ENCODE measurements at regions not wholly inside any gene's neighbourhood (a gene's known extent, or its start where the extent isn't known, plus 50 kb on each side); places are given as distances from the start of the nearest gene placed in this dataset.
"Not testable (repeated sequence)": the region's sequence is repeated elsewhere in the genome, so short reads cannot be mapped to it uniquely, and the experiment has no call there.

DNA sequence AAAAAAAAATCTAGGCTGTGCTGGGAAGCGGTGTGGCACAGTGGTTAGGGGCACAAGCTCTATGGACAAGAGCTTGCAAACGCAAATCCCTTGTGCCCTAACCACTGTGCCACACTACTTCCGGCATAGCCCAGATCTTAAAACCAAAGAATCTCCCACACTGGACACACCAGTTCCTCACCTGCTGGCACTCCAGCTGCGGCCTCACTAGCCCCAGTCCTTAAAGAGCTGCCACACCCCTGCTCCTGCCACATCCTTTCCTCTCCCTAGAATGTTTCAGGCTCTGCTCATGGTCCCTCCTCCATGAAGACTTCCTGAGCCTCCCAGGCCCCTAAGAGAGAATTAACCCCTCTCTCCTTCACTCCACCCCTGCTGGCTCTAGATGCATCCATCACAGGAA is 71.8 kb upstream of the SRSF6 start:
- ATAC-seq: no peak
- POLR2A ChIA-PET: no interaction called here
- Mint-ChIP-seq H3K27me3 (peaks cover 18% of the 10 kb centered on the region), H3K27ac (no peak overlapping the region), H3K36me3 (ENCODE audit: low read depth) (no peaks in the 10 kb centered on the region), H3K9me3 (ENCODE audit: low read depth) (no peaks in the 10 kb centered on the region), H3K4me3 (no peak overlapping the region), H3K4me1 (peaks cover 7% of the 10 kb centered on the region)
- no peak for DNase-seq
- CTCF ChIA-PET: no interaction called here
- intact Hi-C loops (cut with DNase I, micrococcal nuclease): no loop called here

- Mint-ChIP-seq H3K9me3 (ENCODE audit: low read depth) (no peaks in the 10 kb centered on the region), H3K27ac (no peak overlapping the region), H3K4me3 (no peak overlapping the region), H3K27me3 (peaks cover 21% of the 10 kb centered on the region), H3K36me3 (ENCODE audit: low read depth) (no peaks in the 10 kb centered on the region), H3K4me1 (peaks cover 7% of the 10 kb centered on the region)
- DNase-seq: no peak
- ChIA-PET CTCF (no interaction called here), POLR2A (no interaction called here)
- no peak for ATAC-seq
- intact Hi-C loops (cut with DNase I, micrococcal nuclease): no loop called here
These were observed 73.4 kb upstream of the SRSF6 start for GRCh38 chr20:43384101-43384940.

GRCh38 chr20:43383026-43383795 is 74.5 kb upstream of the SRSF6 start:
- DNase-seq (no peak), ATAC-seq (no peak)
- no peak overlapping the region for H3K27ac Mint-ChIP-seq
- ChIA-PET POLR2A (no interaction called here), CTCF (interaction anchor here (0.6 kb wide), 1 partner anchor 58 kb away, joined by 4 read pairs; no protein-coding TSS in a partner anchor)
- H3K4me1 Mint-ChIP-seq: peaks cover 4% of the 10 kb centered on the region
- no peak overlapping the region for H3K4me3 Mint-ChIP-seq
- H3K9me3 Mint-ChIP-seq (ENCODE audit: low read depth): no peaks in the 10 kb centered on the region
- peaks cover 24% of the 10 kb centered on the region for H3K27me3 Mint-ChIP-seq
- intact Hi-C loops (cut with DNase I, micrococcal nuclease): no loop called here
- H3K36me3 Mint-ChIP-seq (ENCODE audit: low read depth): no peaks in the 10 kb centered on the region

- CTCF ChIA-PET; H3K4me1 Mint-ChIP-seq; H3K9me3 Mint-ChIP-seq (ENCODE audit: low read depth); intact Hi-C loops (cut with DNase I, micrococcal nuclease); H3K4me3 Mint-ChIP-seq; H3K36me3 Mint-ChIP-seq (ENCODE audit: low read depth); DNase-seq; H3K27ac Mint-ChIP-seq; ATAC-seq; POLR2A ChIA-PET: not testable (repeated sequence)
- peaks cover 25% of the 10 kb centered on the region for H3K27me3 Mint-ChIP-seq
These were observed 75.6 kb upstream of the SRSF6 start for GRCh38 chr20:43382135-43382534.

DNA sequence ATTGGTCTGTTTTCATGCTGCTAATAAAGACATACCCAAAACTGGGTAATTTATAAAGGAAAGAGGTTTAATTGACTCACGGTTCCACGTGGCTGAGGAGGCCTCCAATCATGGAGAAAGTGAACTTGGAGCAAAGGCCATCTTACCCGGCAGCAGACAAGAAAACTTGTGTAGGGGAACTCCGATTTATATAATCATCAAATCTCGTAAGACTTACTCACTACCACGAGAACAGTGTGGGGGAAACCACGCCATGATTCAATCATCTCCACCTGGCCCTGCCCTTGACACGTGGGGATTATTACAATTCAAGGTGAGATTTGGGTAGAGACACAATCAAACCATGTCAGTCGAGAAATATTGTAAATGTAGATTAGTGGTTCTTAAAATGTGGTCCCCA is 76.2 kb upstream of the SRSF6 start:
- CTCF ChIA-PET: interaction anchor here (1.3 kb wide), 1 partner anchor 28 kb away, joined by 4 read pairs; no protein-coding TSS in a partner anchor
- H3K4me1 Mint-ChIP-seq; H3K36me3 Mint-ChIP-seq (ENCODE audit: low read depth); H3K27ac Mint-ChIP-seq; H3K9me3 Mint-ChIP-seq (ENCODE audit: low read depth); POLR2A ChIA-PET; intact Hi-C loops (cut with DNase I, micrococcal nuclease); H3K4me3 Mint-ChIP-seq: not testable (repeated sequence)
- DNase-seq (peak; percentile 59), ATAC-seq (peak; percentile 66)
- H3K27me3 Mint-ChIP-seq: peaks cover 24% of the 10 kb centered on the region

GRCh38 chr20:43379239-43379917 is 78.3 kb upstream of the SRSF6 start:
- no peak for ATAC-seq
- CTCF ChIA-PET: no interaction called here
- Mint-ChIP-seq H3K4me3 (no peak overlapping the region), H3K27me3 (peaks cover 29% of the 10 kb centered on the region), H3K36me3 (ENCODE audit: low read depth) (no peaks in the 10 kb centered on the region), H3K27ac (no peak overlapping the region), H3K4me1 (peaks cover 4% of the 10 kb centered on the region), H3K9me3 (ENCODE audit: low read depth) (no peaks in the 10 kb centered on the region)
- POLR2A ChIA-PET: no interaction called here
- intact Hi-C loops (cut with DNase I, micrococcal nuclease): no loop called here
- DNase-seq: no peak

DNA sequence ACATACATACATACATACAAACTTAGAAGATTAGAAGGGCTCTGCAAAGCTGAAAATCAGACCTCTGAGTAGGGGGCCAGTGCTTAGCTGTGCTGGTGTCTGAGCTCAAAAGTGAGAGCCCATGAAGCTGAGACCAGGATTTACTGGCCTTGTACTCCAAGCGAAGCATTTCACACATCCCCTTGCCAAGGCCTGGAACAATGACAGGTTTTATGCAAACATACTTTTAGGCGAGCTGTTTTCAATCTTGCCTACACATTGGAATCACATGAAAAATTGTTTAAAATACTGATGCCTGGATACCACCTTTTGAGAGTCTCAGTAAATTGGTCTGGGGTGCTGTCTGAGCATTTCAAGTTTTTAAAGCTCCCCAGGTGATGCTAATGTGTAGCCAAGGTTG is 80.9 kb upstream of the SRSF6 start:
- Mint-ChIP-seq H3K27ac (no peak overlapping the region), H3K36me3 (ENCODE audit: low read depth) (no peaks in the 10 kb centered on the region), H3K9me3 (ENCODE audit: low read depth) (no peaks in the 10 kb centered on the region), H3K27me3 (peaks cover 31% of the 10 kb centered on the region), H3K4me1 (peaks cover 4% of the 10 kb centered on the region), H3K4me3 (no peak overlapping the region)
- ChIA-PET POLR2A (interaction anchor here (0.6 kb wide), 1 partner anchor 1802 kb away, joined by 3 read pairs; no protein-coding TSS in a partner anchor), CTCF (interaction anchor here (0.6 kb wide), 1 partner anchor 224 kb away, joined by 3 read pairs; no protein-coding TSS in a partner anchor)
- ATAC-seq: no peak
- intact Hi-C loops (cut with DNase I, micrococcal nuclease): no loop called here
- no peak for DNase-seq

DNA sequence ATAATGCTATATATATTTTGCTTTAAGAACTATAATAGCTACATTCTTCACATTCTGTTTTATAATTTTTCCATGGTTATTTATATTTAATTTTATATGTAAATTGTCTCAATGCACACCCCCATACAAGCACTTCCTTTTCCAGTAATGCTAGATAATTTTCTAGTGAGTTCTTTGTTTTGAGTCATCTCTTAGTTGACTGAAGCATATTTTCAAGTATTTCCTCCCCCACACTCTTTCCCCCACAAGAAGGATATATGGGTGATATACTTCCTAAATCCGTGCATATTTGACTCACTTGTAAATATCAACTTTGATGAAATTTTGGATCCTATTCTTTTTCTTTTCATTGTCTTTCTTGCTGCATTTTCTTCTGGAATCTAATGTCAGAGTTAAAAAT is 82.1 kb upstream of the SRSF6 start:
- Mint-ChIP-seq H3K36me3 (ENCODE audit: low read depth) (no peaks in the 10 kb centered on the region), H3K4me1 (no peaks in the 10 kb centered on the region), H3K27ac (no peak overlapping the region), H3K4me3 (no peak overlapping the region), H3K9me3 (ENCODE audit: low read depth) (no peaks in the 10 kb centered on the region), H3K27me3 (peaks cover 31% of the 10 kb centered on the region)
- CTCF ChIA-PET: no interaction called here
- POLR2A ChIA-PET: no interaction called here
- DNase-seq: no peak
- intact Hi-C loops (cut with DNase I, micrococcal nuclease): no loop called here
- ATAC-seq: no peak

GRCh38 chr20:43372051-43372450 is 85.6 kb upstream of the SRSF6 start:
- CTCF ChIA-PET: no interaction called here

DNA sequence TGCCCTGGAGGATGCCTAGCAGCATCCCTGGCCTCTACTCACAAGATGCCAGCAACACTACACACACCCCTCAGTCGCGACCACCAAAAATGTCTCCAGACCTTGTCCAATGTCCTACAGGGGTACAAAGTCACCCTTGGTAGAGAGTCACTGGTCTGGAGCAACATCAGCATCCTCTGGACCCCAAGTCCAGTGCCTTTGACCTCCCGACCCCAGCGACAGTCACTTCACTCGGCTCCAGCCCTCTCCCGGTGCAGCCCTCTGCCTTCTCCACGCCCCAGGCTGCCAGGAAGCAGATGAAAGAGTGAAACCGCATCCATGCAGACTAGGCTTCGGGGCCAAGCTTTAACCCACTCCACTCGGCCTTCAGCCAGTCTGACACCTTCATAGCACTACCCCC is 92.0 kb upstream of the SRSF6 start:
- no peaks in the 10 kb centered on the region for H3K9me3 Mint-ChIP-seq (ENCODE audit: low read depth)
- ChIA-PET POLR2A (no interaction called here), CTCF (no interaction called here)
- no peaks in the 10 kb centered on the region for H3K36me3 Mint-ChIP-seq (ENCODE audit: low read depth)
- peaks cover 16% of the 10 kb centered on the region for H3K27me3 Mint-ChIP-seq
- H3K27ac Mint-ChIP-seq: no peak overlapping the region
- ATAC-seq (no peak), DNase-seq (no peak)
- H3K4me1 Mint-ChIP-seq: no peaks in the 10 kb centered on the region
- intact Hi-C loops (cut with DNase I, micrococcal nuclease): no loop called here
- no peak overlapping the region for H3K4me3 Mint-ChIP-seq

More at GRCh38 chr20:43372051-43372450, 85.6 kb upstream of the SRSF6 start:
- Mint-ChIP-seq H3K4me3 (no peak overlapping the region), H3K36me3 (ENCODE audit: low read depth) (no peaks in the 10 kb centered on the region), H3K4me1 (no peaks in the 10 kb centered on the region), H3K9me3 (ENCODE audit: low read depth) (no peaks in the 10 kb centered on the region), H3K27me3 (peaks cover 16% of the 10 kb centered on the region), H3K27ac (no peak overlapping the region)
- DNase-seq (no peak), ATAC-seq (no peak)
- intact Hi-C loops (cut with DNase I, micrococcal nuclease): no loop called here
- POLR2A ChIA-PET: no interaction called here

DNA sequence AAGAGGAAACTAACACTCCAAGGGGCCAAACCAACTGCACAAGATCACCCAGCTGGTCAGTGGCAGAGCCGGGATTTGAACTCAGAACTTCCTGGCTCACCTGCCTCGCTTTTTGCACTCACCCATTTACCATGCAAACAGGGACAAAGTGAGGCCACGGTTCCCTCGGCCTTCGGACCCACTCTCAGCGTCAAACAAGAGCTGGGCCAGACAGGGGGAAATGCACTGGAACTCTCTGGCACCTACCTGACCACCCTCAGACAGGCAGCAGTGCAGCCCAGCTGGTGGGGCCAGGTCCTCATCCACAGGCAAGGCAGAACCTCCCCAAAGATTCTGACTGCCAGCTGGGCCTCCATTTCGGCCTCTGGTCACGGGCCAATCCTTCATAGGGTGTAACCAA is 93.7 kb upstream of the SRSF6 start:
- intact Hi-C loops (cut with DNase I, micrococcal nuclease): no loop called here
- Mint-ChIP-seq H3K9me3 (ENCODE audit: low read depth) (no peaks in the 10 kb centered on the region), H3K4me1 (no peaks in the 10 kb centered on the region), H3K27ac (no peak overlapping the region), H3K27me3 (peaks cover 16% of the 10 kb centered on the region), H3K36me3 (ENCODE audit: low read depth) (no peaks in the 10 kb centered on the region), H3K4me3 (no peak overlapping the region)
- DNase-seq (no peak), ATAC-seq (no peak)
- ChIA-PET CTCF (interaction anchor here (0.7 to 1.4 kb wide), 2 partner anchors 45 to 1545 kb away, joined by 3 read pairs; no protein-coding TSS in a partner anchor), POLR2A (no interaction called here)
